H9 (cell line): ENCODE measurements at regions not wholly inside any gene's neighbourhood (a gene's known extent, or its start where the extent isn't known, plus 50 kb on each side); places are given as distances from the start of the nearest gene placed in this dataset.

Experiments used
- DNase-seq: peaks from one replicate; pipeline ENCODE4 v3.0.0-alpha.2; 2017
- H2AFZ ChIP-seq: one replicate; pipeline ENCODE4 v1.6.1; 2013; ENCODE audit warnings: mild to moderate bottlenecking, low read length, control low read depth, moderate library complexity
- H2AK5ac ChIP-seq: 2 replicates; pipeline ENCODE4 v1.6.1; 2013; ENCODE audit warnings: low read length, control low read depth, mixed read lengths; ENCODE audit not compliant: insufficient read length
- H2BK120ac ChIP-seq: one replicate; pipeline ENCODE4 v1.6.1; 2013; ENCODE audit warnings: low read depth, mild to moderate bottlenecking, low read length, control low read depth, inconsistent platforms; ENCODE audit not compliant: poor library complexity, severe bottlenecking
- H2BK12ac ChIP-seq: 2 replicates; pipeline ENCODE4 v1.6.1; 2013; ENCODE audit warnings: low read length, control low read depth, mixed read lengths, low read depth; ENCODE audit not compliant: insufficient read length
- H2BK15ac ChIP-seq: 2 replicates; pipeline ENCODE4 v1.6.1; 2013; ENCODE audit warnings: low read depth, low read length, control low read depth
- H2BK20ac ChIP-seq: one replicate; pipeline ENCODE4 v1.6.1; 2013; ENCODE audit warnings: low read depth, mild to moderate bottlenecking, low read length, control low read depth, inconsistent platforms; ENCODE audit not compliant: poor library complexity, severe bottlenecking
- H2BK5ac ChIP-seq: 2 replicates; pipeline ENCODE4 v1.6.1; 2013; ENCODE audit warnings: low read length, control low read depth, mixed read lengths; ENCODE audit not compliant: insufficient read length
- H3K14ac ChIP-seq: 2 replicates; pipeline ENCODE4 v1.6.1; 2013; ENCODE audit warnings: low read length, control low read depth; ENCODE audit not compliant: insufficient read depth
- H3K18ac ChIP-seq: 2 replicates; pipeline ENCODE4 v1.6.1; 2013; ENCODE audit warnings: low read depth, mild to moderate bottlenecking, mixed read lengths, low read length, control low read depth; ENCODE audit not compliant: insufficient read length
- H3K23ac ChIP-seq: 2 replicates; pipeline ENCODE4 v1.6.1; 2013; ENCODE audit warnings: low read length, control low read depth, mixed read lengths, low read depth; ENCODE audit not compliant: insufficient read length
- H3K23me2 ChIP-seq: 2 replicates; pipeline ENCODE4 v1.6.1; 2013; ENCODE audit warnings: low read depth, mild to moderate bottlenecking, mixed read lengths, low read length, control low read depth; ENCODE audit not compliant: insufficient read length, poor library complexity, severe bottlenecking
- H3K27ac ChIP-seq: 2 replicates; pipeline ENCODE4 v1.5.1; 2013; ENCODE audit warnings: low read length, control low read depth, mixed read lengths, low read depth; ENCODE audit not compliant: insufficient read length
- H3K27me3 ChIP-seq: 2 replicates; pipeline ENCODE4 v1.6.1; 2013; ENCODE audit warnings: low read length, control low read depth, inconsistent platforms; ENCODE audit not compliant: insufficient read depth
- H3K4ac ChIP-seq: 2 replicates; pipeline ENCODE4 v1.6.1; 2013; ENCODE audit warnings: low read depth, mild to moderate bottlenecking, control low read depth, inconsistent platforms, low read length, moderate library complexity
- H3K4me1 ChIP-seq: 2 replicates; pipeline ENCODE4 v1.6.1; 2013; ENCODE audit warnings: low read length, control low read depth, inconsistent platforms; ENCODE audit not compliant: insufficient read depth
- H3K4me2 ChIP-seq: 2 replicates; pipeline ENCODE4 v1.6.1; 2013; ENCODE audit warnings: low read length, control low read depth, mixed read lengths; ENCODE audit not compliant: insufficient read length, insufficient read depth
- H3K56ac ChIP-seq: 2 replicates; pipeline ENCODE4 v1.6.1; 2013; ENCODE audit warnings: low read depth, mild to moderate bottlenecking, mixed read lengths, low read length, control low read depth; ENCODE audit not compliant: insufficient read length
- H3K79me1 ChIP-seq: 2 replicates; pipeline ENCODE4 v1.6.1; 2013; ENCODE audit warnings: low read depth, mild to moderate bottlenecking, moderate library complexity, low read length, control low read depth, inconsistent platforms; ENCODE audit not compliant: insufficient read depth, poor library complexity, severe bottlenecking
- H3K79me2 ChIP-seq: 2 replicates; pipeline ENCODE4 v1.6.1; 2013; ENCODE audit warnings: low read length, control low read depth, inconsistent platforms; ENCODE audit not compliant: insufficient read depth
- H3K9ac ChIP-seq: 2 replicates; pipeline ENCODE4 v1.6.1; 2013; ENCODE audit warnings: low read length, control low read depth, mixed read lengths; ENCODE audit not compliant: insufficient read length; ENCODE audit errors: extremely low read depth
- H3K9me3 ChIP-seq: one replicate; pipeline ENCODE4 v1.6.1; 2013; ENCODE audit warnings: low read depth, low read length, inconsistent platforms; ENCODE audit not compliant: control insufficient read depth
- H3T11ph ChIP-seq: one replicate; pipeline ENCODE4 v1.6.1; 2013; ENCODE audit warnings: mild to moderate bottlenecking, low read length, control low read depth, inconsistent platforms
- H4K20me1 ChIP-seq: one replicate; pipeline ENCODE4 v1.6.1; 2013; ENCODE audit not compliant: control insufficient read depth, insufficient read length, insufficient read depth
- H4K5ac ChIP-seq: 2 replicates; pipeline ENCODE4 v1.6.1; 2013; ENCODE audit warnings: low read depth, mild to moderate bottlenecking, mixed read lengths, low read length, control low read depth; ENCODE audit not compliant: insufficient read length
- H4K8ac ChIP-seq: replicated peaks from 2 replicates; pipeline ENCODE4 v1.6.1; 2013; ENCODE audit warnings: low read length, control low read depth, mixed read lengths, low read depth; ENCODE audit not compliant: insufficient read length
- H4K91ac ChIP-seq: 2 replicates; pipeline ENCODE4 v1.6.1; 2013; ENCODE audit warnings: low read depth, mild to moderate bottlenecking, moderate library complexity, mixed read lengths, low read length, control low read depth; ENCODE audit not compliant: insufficient read length
- H3K27ac Mint-ChIP-seq, 3 experiments: 2 replicates in 2 of 3; 3 replicates in 1 of 3; pipeline ENCODE4 v1.8.0; 2020 to 2021; ENCODE audit warnings: mixed read lengths in 3 of 3, mild to moderate bottlenecking in 1 of 3, moderate library complexity in 1 of 3
- H3K27me3 Mint-ChIP-seq: 2 replicates; pipeline ENCODE4 v1.8.0; 2021; ENCODE audit warnings: low read depth, mild to moderate bottlenecking, moderate library complexity, mixed read lengths
- H3K36me3 Mint-ChIP-seq, 3 experiments: 2 replicates in 2 of 3; 3 replicates in 1 of 3; pipeline ENCODE4 v1.8.0; 2020 to 2021; ENCODE audit warnings: low read depth in 3 of 3, mixed read lengths in 3 of 3; ENCODE audit not compliant: insufficient read depth in 1 of 3
- H3K4me1 Mint-ChIP-seq, 2 experiments: 2 replicates each; pipeline ENCODE4 v1.8.0; 2020; ENCODE audit warnings: mixed read lengths in 2 of 2
- H3K4me3 Mint-ChIP-seq, 2 experiments: 2 replicates in 1 of 2; 3 replicates in 1 of 2; pipeline ENCODE4 v1.8.0; 2020 to 2021; ENCODE audit warnings: mild to moderate bottlenecking in 2 of 2, mixed read lengths in 2 of 2, moderate library complexity in 1 of 2
- H3K9me3 Mint-ChIP-seq, 2 experiments: 2 replicates in 1 of 2; 3 replicates in 1 of 2; pipeline ENCODE4 v1.8.0; 2020; ENCODE audit warnings: mild to moderate bottlenecking in 2 of 2, mixed read lengths in 2 of 2, moderate library complexity in 1 of 2
- TF ChIP-seq, protein P1 (sequence below): fragments of 200-600 bp; sonication (generic); conservative IDR thresholded peaks from 3 replicates; pipeline ENCODE4 v1.8.0; 2021; ENCODE audit warnings: antibody characterized with exemption, mild to moderate bottlenecking

DNA sequence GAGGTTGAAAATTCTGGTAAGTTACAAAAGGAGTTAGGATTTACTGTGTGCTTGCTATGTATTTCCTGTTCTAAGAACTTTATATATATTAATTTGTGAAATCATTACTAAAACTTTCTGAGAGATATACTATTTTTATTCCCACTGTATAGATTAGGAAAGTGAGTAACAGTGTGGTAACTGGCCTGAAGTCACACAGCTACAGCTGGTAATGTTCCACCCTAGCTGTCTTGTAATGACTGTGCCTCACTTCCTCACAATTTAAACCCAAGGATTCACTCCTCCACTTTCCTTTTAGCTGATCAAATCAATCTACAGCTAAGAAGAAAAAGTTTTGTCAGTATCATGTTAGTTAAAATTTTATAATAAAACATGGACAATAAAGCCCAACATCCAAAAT lies 278.8 kb downstream of the GAS1 start:
- Histone ChIP-seq H2BK5ac (no peak overlapping the region), H2BK15ac (no peak overlapping the region), H2BK12ac (no peak overlapping the region), H3K9me3 (peaks cover 3% of the 10 kb centered on the region), H3K23me2 (no peaks in the 10 kb centered on the region), H3T11ph (no peak overlapping the region), H3K56ac (no peak overlapping the region), H4K8ac (no peak overlapping the region), H3K9ac (no peak overlapping the region), H4K91ac (no peak overlapping the region), H3K4me1 (no peaks in the 10 kb centered on the region), H3K4me2 (no peak overlapping the region), H2AK5ac (no peak overlapping the region), H3K27ac (no peak overlapping the region), H4K20me1 (no peaks in the 10 kb centered on the region), H3K79me2 (no peaks in the 10 kb centered on the region), H2AFZ (no peak overlapping the region), H2BK120ac (no peak overlapping the region), H3K23ac (no peak overlapping the region), H2BK20ac (no peak overlapping the region), H3K4ac (no peak overlapping the region), H3K27me3 (no peaks in the 10 kb centered on the region), H3K79me1 (no peaks in the 10 kb centered on the region), H3K14ac (no peak overlapping the region), H4K5ac (no peak overlapping the region), H3K18ac (no peak overlapping the region)
- Mint-ChIP-seq H3K36me3 (peaks cover 0 to 6% (median 5%) of the 10 kb centered on the region in 3 experiments; a peak in 3 of 7 replicates), H3K4me1 (no peaks in the 10 kb centered on the region), H3K27ac (no peak overlapping the region), H3K27me3 (peaks cover 5% of the 10 kb centered on the region), H3K9me3 (peaks cover 6 to 14% of the 10 kb centered on the region in 2 experiments), H3K4me3 (no peak overlapping the region)
- no peak for DNase-seq
- TF ChIP-seq, protein P1, sequence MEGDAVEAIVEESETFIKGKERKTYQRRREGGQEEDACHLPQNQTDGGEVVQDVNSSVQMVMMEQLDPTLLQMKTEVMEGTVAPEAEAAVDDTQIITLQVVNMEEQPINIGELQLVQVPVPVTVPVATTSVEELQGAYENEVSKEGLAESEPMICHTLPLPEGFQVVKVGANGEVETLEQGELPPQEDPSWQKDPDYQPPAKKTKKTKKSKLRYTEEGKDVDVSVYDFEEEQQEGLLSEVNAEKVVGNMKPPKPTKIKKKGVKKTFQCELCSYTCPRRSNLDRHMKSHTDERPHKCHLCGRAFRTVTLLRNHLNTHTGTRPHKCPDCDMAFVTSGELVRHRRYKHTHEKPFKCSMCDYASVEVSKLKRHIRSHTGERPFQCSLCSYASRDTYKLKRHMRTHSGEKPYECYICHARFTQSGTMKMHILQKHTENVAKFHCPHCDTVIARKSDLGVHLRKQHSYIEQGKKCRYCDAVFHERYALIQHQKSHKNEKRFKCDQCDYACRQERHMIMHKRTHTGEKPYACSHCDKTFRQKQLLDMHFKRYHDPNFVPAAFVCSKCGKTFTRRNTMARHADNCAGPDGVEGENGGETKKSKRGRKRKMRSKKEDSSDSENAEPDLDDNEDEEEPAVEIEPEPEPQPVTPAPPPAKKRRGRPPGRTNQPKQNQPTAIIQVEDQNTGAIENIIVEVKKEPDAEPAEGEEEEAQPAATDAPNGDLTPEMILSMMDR: no peak
